Renal pelvis (tissue), 1 donor: ENCODE measurements at regions not wholly inside any gene's neighbourhood (a gene's known extent, or its start where the extent isn't known, plus 50 kb on each side); places are given as distances from the start of the nearest gene placed in this dataset.

Source experiments
- DNase-seq: peaks from one replicate; pipeline ENCODE4 v3.0.0-alpha.2; 2013

DNA sequence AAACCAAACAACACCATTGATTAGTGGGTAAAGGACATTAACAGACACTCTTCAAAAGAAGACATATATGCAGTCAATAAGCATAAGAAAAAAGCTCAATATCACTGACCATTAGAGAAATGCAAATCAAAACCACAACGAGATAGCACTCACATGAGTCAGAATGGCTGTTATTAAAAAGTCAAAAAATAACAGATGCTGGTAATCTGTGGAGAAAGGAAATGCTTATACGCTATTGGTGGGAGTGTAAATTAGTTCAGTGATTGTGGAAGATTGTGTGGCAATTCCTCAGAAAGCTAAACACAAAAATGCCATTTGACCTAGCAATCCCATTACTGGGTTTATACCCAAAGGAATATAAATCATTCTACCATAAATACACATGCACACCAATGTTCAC lies 182.6 kb downstream of the TRPC6 start:
- no peak for DNase-seq

DNA sequence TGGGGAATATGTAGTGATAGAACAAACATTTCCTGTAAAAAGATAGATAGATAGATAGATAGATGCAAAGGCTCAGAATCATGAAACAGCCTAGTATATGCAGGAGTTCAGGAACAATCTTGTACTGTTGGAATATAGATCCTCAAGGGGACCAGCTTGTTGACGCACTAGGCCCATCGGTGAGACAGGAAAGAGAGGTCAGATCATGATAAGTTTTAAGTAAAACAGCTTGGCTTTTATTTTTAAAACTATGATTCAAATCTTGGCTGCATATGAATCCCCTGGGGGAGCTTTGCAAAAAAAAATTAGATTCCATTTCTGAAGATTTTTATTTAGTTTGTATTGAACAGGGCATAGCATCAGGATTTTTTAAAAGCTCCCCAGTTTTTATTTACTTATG lies 185.8 kb downstream of the TRPC6 start:
- DNase-seq = no peak

- no peak for DNase-seq
These were observed 193.3 kb downstream of the TRPC6 start for GRCh38 chr11:101390539-101390938.

GRCh38 chr11:101369835-101370234 lies 214.0 kb downstream of the TRPC6 start:
- DNase-seq = no peak

DNA sequence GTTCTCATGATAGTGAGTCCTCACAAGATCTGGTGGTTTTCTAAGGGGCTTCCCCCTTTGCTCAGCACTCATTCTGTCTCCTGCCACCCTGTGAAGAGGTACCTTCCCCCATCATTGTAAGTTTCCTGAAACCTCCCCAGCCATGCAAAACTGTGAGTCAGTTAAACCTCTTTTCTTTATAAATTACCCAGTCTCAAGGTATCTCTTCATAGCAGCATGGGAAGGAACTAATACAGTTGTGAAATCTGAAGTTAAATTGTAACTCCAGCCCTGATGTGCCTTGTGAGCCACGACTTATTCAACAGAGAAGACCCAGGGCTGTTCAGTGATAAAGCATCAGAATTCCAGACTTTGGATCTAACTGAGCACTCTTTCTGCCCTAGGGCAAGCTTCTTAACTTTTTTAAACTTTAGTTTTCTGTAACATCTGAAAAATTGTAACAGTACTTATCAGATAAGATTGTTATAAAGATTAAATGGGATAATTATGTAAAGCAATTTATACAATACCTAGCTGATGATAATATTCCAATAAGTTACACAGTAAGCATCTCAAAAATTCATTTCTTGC lies 220.0 kb downstream of the TRPC6 start:
- no peak for DNase-seq

GRCh38 chr11:101362643-101363042 lies 221.2 kb downstream of the TRPC6 start:
- no peak for DNase-seq

DNA sequence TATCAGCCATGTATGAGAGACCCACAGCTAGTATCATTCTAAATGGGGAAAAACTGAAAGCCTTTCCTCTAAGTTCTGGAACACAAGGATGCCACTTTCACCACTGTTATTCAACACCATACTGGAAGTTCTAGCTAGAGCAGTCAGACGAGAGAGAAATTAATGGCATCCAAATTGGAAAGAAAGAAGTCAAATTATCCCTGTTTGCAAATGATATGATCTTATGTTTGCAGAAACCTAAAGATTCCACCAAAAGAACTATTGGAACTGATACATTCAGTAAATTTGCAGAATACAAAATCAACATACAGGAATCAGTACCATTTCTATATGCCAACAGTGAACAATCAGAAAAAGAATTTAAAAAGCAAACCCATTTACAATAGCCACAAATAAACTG lies 226.0 kb downstream of the TRPC6 start:
- DNase-seq = no peak

DNA sequence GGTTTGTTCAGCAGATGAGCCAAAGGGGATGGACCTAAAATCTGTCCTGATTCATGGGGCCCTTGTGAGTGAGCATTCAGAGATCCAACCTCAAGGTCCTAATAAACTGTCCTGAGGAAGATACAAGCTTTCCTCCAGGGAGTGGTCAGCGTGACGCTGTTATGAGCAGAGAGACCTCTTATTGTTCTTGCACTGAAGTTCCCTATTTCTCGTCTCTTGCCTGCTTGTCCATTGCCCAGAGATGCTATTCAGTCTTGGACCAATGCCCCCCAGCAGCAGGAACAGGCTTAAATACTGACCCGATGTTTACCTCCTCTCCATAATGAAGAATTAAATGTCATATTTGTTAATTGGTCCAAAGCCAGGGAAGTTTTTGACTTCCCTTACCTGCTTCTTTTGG lies 225.2 kb upstream of the PGR start:
- DNase-seq = no peak

GRCh38 chr11:101348786-101349185 lies 219.2 kb upstream of the PGR start:
- no peak for DNase-seq

GRCh38 chr11:101346591-101346990 lies 217.0 kb upstream of the PGR start:
- DNase-seq = no peak

DNA sequence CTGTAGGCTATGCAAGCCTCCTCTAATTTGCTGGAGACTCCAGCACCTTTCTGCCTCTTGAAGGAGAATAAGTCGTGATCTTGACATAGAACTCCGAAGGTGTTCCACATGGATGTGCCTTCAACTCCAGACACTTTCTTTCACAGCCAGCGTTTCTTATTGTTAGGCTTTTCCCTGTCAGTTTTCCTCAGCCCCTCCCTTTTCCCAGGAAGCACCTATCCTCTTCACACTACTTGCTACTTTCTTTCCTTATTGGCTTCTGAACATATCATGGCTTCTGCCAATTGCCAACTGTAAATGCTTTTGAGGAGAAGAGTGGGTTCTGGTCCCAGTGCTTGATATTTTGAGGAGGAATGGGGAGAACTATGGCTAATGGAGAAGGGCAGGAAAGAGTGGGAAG lies 216.3 kb upstream of the PGR start:
- DNase-seq = no peak

DNA sequence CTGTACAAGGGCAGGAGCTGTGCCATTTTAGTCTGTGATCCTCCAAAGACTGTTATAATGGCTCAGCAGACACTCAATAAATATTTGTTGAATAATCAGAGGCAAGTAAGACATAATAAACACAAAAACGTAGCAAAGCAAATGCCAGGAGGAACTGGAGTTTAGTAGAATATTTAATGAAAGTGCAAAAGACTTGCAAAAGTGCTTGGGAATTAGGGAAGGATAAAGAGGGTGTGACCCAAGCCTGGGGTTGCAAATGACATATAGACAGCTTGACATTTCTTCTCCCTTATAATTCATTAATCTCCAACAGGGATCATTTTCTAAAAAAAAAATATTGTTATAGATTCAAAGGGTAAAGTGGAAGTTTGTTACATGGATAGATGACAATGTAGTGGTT lies 212.7 kb upstream of the PGR start:
- DNase-seq = no peak

DNA sequence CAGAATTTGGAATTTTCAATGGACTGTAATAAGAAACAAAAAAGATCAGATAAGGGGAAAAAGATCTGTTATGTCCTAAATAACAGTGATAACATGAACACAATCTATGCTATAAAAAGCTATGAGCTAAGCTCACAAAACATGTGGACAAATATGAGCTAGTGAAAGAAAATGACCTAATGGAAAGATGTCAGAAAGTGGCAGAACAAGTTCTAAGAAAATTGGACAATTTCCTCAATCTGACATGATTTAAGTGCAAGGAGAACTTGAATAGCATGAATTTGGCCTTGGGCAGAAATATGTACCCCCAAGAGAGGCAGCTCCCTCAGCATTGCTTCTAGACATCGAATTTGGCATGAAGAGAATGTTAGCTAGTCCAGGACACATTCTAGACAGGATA lies 212.0 kb upstream of the PGR start:
- DNase-seq = peak; percentile 22

GRCh38 chr11:101336858-101337257 lies 207.2 kb upstream of the PGR start:
- DNase-seq = no peak

GRCh38 chr11:101336155-101336554 lies 206.5 kb upstream of the PGR start:
- no peak for DNase-seq

GRCh38 chr11:101334581-101334980 lies 205.0 kb upstream of the PGR start:
- DNase-seq = no peak

GRCh38 chr11:101331411-101331810 lies 201.8 kb upstream of the PGR start:
- DNase-seq = no peak

- no peak for DNase-seq
These were observed 198.3 kb upstream of the PGR start for GRCh38 chr11:101327908-101328307.

DNA sequence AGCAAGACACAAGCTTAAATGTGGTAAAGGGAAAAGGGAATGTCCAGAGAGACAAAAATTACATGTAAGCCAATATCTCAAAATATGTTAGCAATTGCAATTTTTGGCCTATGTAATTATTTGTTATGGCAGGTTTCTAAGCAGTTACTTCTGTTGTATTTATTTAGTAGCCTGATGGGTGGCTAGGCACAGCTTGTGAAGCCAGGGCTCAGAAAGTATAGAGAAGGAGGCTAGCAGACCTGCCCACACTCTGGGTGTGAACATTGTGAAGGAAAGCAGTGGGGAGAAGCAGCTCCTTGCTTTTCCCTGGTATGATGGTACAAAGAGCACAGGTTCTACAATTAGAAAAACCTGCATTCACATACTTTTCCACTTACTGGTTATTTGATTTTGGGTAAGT lies 196.5 kb upstream of the PGR start:
- DNase-seq = no peak

GRCh38 chr11:101323997-101324396 lies 194.4 kb upstream of the PGR start:
- no peak for DNase-seq

DNA sequence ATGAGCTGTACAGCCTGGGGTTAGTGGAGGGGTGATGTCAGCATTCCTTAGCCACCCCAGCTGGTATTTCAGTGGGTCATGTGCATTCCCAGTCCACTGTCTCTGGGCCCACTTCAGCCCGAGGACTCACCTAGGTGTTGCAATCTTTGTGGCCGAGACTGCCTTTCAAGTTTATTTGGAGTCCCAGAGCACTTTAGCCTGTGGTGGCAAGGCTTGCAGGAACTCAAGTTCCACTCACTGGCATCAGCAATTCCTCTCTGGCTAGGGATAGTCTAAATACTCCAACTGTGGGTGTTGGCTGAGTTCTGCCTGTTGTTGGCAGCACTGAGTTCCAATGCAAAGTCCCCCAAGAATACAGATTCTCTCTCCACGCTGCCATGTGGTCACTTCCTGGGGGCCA lies 191.6 kb upstream of the PGR start:
- DNase-seq = no peak

DNA sequence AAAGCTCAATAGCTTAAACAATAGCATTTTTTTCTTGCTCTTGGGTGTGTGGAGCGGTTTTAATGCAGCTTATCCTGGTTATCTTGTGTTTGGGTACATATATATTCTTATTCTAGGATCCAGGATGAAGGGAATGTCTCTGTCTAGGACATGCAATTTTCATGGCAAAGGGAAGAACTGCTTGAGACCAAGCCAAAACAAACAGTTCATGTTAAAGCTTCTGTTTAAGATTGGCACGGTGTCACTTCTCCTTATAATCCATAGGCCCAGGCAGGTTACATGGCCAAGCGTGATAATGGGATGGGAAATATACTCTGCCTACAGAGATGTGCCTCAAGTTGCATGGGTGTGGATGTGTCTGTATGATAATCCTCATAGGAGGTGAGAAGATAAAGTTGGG lies 177.1 kb upstream of the PGR start:
- no peak for DNase-seq

DNA sequence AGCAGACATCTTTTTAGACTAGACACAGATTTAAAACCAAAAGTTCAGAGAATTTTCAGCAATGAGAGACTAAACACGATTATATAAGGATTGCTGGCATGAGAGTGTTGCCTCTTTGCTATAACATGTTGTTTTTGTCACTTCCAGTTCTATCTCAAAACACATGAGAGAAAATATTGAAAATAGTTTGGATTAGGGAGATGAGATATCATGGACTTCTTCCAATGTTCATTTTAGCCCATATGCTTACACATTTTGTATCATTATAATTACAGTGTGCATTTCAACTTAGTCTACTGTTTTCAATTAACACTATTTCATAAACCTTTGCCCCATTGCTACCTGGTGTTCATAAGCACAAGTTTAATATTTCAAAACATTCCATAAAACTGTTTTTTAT lies 175.9 kb upstream of the PGR start:
- no peak for DNase-seq

GRCh38 chr11:101299210-101299609 lies 169.6 kb upstream of the PGR start:
- no peak for DNase-seq

GRCh38 chr11:101296896-101297295 lies 167.3 kb upstream of the PGR start:
- DNase-seq = no peak
